Mesothelial cell of epicardium (in vitro differentiated cells): ENCODE measurements at regions not wholly inside any gene's neighbourhood (a gene's known extent, or its start where the extent isn't known, plus 50 kb on each side); places are given as distances from the start of the nearest gene placed in this dataset.

Experiments
- DNase-seq, 2 experiments: peaks; one replicate each; pipeline ENCODE4 v3.0.0; 2021; ENCODE audit warnings: low spot score in 2 of 2; ENCODE audit not compliant: unreplicated experiment in 2 of 2
- H3K27ac Mint-ChIP-seq: 2 replicates; pipeline ENCODE4 v1.8.0; 2021; ENCODE audit warnings: mixed read lengths
- H3K27me3 Mint-ChIP-seq: 2 replicates; pipeline ENCODE4 v1.8.0; 2021; ENCODE audit warnings: low read depth, mixed read lengths
- H3K36me3 Mint-ChIP-seq: 2 replicates; pipeline ENCODE4 v1.8.0; 2021; ENCODE audit warnings: mixed read lengths
- H3K4me1 Mint-ChIP-seq: 2 replicates; pipeline ENCODE4 v1.8.0; 2021; ENCODE audit warnings: mixed read lengths
- H3K4me3 Mint-ChIP-seq: 2 replicates; pipeline ENCODE4 v1.8.0; 2021; ENCODE audit warnings: mild to moderate bottlenecking, moderate library complexity, mixed read lengths
- H3K9me3 Mint-ChIP-seq: 2 replicates; pipeline ENCODE4 v1.8.0; 2021; ENCODE audit warnings: mixed read lengths
- TF ChIP-seq, protein P1 (sequence below): fragments of 200-600 bp; sonication (generic); IDR thresholded peaks from one replicate; pipeline ENCODE4 v1.5.0; 2021; ENCODE audit warnings: antibody characterized with exemption; ENCODE audit not compliant: unreplicated experiment

DNA sequence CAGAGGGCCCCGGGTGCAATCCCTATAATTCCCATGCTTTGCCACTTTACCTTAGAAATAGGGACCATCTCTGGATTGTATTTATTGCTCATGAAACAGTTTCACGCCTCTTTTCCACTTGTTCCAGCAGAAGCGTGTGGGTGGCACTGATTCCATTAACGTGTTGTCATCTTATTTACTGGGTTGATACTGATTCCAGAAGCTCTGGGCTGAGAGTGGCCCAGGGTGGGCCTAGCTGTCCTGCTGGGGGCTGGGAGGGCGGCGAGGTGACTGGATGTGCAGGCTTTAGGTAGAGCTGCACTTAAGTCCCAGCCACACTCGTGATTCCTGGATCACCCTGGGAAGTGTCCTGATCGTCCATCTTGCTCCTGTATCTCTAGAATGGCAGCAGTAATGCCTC, 155.0 kb downstream of the TEX29 start:
- no peak overlapping the region for H3K27ac Mint-ChIP-seq
- peaks cover 42% of the 10 kb centered on the region for H3K27me3 Mint-ChIP-seq
- TF ChIP-seq, protein P1, sequence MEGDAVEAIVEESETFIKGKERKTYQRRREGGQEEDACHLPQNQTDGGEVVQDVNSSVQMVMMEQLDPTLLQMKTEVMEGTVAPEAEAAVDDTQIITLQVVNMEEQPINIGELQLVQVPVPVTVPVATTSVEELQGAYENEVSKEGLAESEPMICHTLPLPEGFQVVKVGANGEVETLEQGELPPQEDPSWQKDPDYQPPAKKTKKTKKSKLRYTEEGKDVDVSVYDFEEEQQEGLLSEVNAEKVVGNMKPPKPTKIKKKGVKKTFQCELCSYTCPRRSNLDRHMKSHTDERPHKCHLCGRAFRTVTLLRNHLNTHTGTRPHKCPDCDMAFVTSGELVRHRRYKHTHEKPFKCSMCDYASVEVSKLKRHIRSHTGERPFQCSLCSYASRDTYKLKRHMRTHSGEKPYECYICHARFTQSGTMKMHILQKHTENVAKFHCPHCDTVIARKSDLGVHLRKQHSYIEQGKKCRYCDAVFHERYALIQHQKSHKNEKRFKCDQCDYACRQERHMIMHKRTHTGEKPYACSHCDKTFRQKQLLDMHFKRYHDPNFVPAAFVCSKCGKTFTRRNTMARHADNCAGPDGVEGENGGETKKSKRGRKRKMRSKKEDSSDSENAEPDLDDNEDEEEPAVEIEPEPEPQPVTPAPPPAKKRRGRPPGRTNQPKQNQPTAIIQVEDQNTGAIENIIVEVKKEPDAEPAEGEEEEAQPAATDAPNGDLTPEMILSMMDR = no peak
- H3K36me3 Mint-ChIP-seq = no peaks in the 10 kb centered on the region
- peak in 1 of 2 experiments; percentile 24 for DNase-seq
- H3K9me3 Mint-ChIP-seq = no peaks in the 10 kb centered on the region
- no peak overlapping the region for H3K4me3 Mint-ChIP-seq
- no peaks in the 10 kb centered on the region for H3K4me1 Mint-ChIP-seq

DNA sequence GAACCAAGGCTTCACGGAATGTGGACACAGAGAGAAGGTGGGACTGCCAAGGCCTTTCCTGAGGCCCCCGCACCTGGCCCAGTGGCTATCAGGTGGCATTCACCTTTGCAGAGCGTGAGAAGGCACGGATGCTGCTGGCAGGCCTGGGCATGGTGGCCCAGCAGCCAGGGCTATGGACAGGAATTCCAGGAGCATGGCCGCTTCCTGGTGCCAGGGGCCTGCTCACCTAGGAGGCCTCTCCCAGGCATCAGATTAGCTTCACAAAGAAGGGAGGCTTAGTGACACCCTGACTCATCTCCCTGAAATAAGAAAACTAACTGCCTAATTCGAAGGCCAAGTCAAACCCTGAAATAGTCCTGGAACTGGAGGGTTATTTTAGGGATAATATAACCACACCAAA, 155.8 kb downstream of the TEX29 start:
- no peaks in the 10 kb centered on the region for H3K36me3 Mint-ChIP-seq
- peaks cover 45% of the 10 kb centered on the region for H3K27me3 Mint-ChIP-seq
- TF ChIP-seq, protein P1 = no peak
- no peak overlapping the region for H3K4me3 Mint-ChIP-seq
- no peaks in the 10 kb centered on the region for H3K9me3 Mint-ChIP-seq
- no peak overlapping the region for H3K27ac Mint-ChIP-seq
- no peak for DNase-seq
- no peaks in the 10 kb centered on the region for H3K4me1 Mint-ChIP-seq

DNA sequence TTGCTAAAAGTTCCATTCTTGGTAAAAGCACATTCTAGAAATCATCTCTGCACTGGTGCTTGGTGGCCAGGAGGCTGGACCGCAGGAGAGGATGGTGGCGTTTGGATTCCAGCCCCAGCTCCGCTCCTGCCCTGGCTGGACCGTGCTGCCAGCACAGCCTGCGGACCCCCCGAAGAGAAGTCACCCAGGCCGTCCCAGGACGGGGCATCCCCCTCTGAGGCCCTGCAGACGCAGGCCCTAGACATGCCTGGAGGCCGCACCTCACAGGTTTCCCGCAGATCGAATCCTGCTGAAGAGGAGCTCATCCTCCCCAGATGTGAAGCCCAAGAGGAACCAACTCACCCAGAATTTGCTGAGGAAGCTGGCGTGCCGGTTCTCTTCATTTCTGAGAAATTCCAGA, 159.0 kb downstream of the TEX29 start:
- no peak overlapping the region for H3K4me3 Mint-ChIP-seq
- H3K27ac Mint-ChIP-seq = no peak overlapping the region
- peak in 1 of 2 experiments; percentile 22 for DNase-seq
- TF ChIP-seq, protein P1 = no peak
- no peaks in the 10 kb centered on the region for H3K9me3 Mint-ChIP-seq
- H3K27me3 Mint-ChIP-seq = peaks cover 29% of the 10 kb centered on the region
- H3K36me3 Mint-ChIP-seq = no peaks in the 10 kb centered on the region
- no peaks in the 10 kb centered on the region for H3K4me1 Mint-ChIP-seq

DNA sequence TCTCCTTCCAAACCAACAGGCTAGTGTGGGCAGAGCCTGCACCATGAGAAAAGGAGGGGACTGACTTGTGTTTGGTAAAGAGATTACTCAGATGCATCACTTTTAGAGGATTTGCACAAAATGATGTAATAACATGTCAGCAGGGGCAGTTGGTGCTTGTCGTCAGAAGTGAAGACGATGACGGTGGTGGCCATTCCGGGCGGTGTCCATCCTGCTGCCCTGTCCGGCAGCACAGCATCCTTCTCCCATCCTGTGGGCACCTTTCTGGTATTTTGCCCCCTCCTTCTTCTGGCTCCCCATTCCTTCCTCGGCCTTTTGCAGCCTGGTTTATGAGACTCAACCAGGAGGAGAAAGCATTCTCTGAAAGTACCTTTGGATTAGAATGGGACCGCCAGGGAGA, 160.1 kb downstream of the TEX29 start:
- H3K4me1 Mint-ChIP-seq = no peaks in the 10 kb centered on the region
- no peak for DNase-seq
- peaks cover 29% of the 10 kb centered on the region for H3K27me3 Mint-ChIP-seq
- H3K9me3 Mint-ChIP-seq = peaks cover 4% of the 10 kb centered on the region
- TF ChIP-seq, protein P1 = no peak
- no peak overlapping the region for H3K4me3 Mint-ChIP-seq
- no peaks in the 10 kb centered on the region for H3K36me3 Mint-ChIP-seq
- H3K27ac Mint-ChIP-seq = no peak overlapping the region

DNA sequence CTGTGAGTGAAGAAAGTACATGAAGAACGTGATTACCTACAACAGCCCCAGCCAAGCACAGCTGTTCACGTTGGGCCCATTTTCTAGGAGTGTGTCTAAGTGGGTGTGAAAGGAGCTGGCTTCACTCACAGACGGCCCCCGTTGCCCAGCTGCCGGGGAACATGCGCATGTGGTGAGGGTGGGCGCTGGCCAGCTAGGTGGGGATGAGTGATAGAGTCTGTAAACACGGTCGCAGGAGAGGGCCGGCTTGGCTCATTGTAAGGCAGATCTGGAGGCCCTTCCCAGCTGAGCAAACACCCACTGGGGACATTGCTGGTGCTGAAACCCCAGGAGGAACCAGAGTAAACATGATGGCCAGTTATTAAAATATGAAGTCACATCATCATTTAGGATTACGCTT, 160.5 kb downstream of the TEX29 start:
- DNase-seq = no peak

More for the DNA sequence above, 160.5 kb downstream of the TEX29 start:
- no peak overlapping the region for H3K4me3 Mint-ChIP-seq
- H3K27me3 Mint-ChIP-seq = peaks cover 29% of the 10 kb centered on the region
- TF ChIP-seq, protein P1 = no peak
- H3K27ac Mint-ChIP-seq = no peak overlapping the region
- H3K9me3 Mint-ChIP-seq = peaks cover 7% of the 10 kb centered on the region
- no peaks in the 10 kb centered on the region for H3K36me3 Mint-ChIP-seq
- H3K4me1 Mint-ChIP-seq = no peaks in the 10 kb centered on the region
